NB4 (cell line): ENCODE measurements at regions not wholly inside any gene's neighbourhood (a gene's known extent, or its start where the extent isn't known, plus 50 kb on each side); places are given as distances from the start of the nearest gene placed in this dataset.

Source experiments
- DNase-seq: peaks from one replicate; pipeline ENCODE4 v3.0.0; 2010; ENCODE audit warnings: low read depth
- H3K4me3 ChIP-seq: one replicate; pipeline ENCODE4 v1.5.1; 2011; ENCODE audit warnings: mild to moderate bottlenecking, low read depth, low read length, moderate library complexity
- CTCF ChIP-seq: IDR thresholded peaks from one replicate; pipeline ENCODE4 v1.5.1; 2012; ENCODE audit warnings: low read depth, low read length
- MAX ChIP-seq: IDR thresholded peaks from 2 replicates; pipeline ENCODE4 v1.6.1; 2011; ENCODE audit warnings: low read depth, low read length
- MYC ChIP-seq: IDR thresholded peaks from 2 replicates; pipeline ENCODE4 v1.6.1; 2011; ENCODE audit warnings: low read depth, low read length
- POLR2A ChIP-seq: IDR thresholded peaks from 2 replicates; pipeline ENCODE4 v1.6.1; 2011; ENCODE audit warnings: mild to moderate bottlenecking; ENCODE audit not compliant: insufficient read length; ENCODE audit errors: extremely low read depth

GRCh38 chr4:104859601-104860237 lies 287.0 kb upstream of the TET2 start:
- no peak overlapping the region for H3K4me3 ChIP-seq
- no peak for DNase-seq
- TF ChIP-seq CTCF (no peak), POLR2A (no peak), MYC (no peak), MAX (no peak)

DNA sequence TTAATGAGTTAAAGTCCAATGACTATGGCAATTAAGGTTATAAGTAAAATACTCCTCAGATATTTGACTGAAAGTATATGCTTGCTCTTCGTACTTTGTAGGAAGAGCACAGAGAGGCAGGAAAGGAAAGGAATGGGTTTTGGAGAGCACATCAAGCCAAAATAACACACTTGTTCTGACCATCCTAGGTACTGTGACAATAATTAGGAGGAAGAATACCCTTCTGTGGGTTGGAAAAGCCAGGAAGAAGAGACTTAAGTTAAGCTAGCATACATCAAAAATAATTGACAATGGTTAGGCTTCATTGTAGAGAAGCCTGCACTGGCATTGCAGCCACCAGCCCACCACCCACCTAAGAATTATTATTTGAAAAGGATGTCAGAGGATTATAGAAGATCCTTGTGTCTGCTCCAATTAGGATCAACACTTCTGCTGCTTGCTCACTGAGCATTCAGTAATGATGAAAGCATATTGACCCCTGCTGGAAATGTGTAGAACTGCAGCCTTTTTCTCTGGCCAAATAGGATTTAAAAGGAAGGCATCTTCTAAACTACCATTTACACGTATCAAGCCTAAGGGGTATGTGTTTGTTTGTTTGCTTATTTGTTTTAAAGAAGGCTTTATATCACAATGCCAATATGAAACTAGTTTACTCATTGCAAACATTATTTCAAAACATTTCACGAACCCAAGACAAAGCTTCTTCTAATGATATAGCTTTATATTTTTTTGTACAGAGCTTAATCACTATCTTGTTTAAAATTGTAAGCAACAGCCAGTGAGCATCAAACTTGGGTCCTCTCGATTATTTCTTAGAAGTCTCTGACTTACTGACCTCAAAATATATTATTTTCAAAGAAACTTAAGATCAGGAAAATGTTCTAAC lies 286.2 kb upstream of the TET2 start:
- peak; percentile 73 for DNase-seq
- TF ChIP-seq CTCF (peak; percentile 83), MAX (no peak)
- no peak overlapping the region for H3K4me3 ChIP-seq

GRCh38 chr4:104866809-104867208 lies 279.9 kb upstream of the TET2 start:
- no peak overlapping the region for H3K4me3 ChIP-seq
- TF ChIP-seq CTCF (no peak), POLR2A (no peak), MAX (no peak)
- DNase-seq, result no peak

DNA sequence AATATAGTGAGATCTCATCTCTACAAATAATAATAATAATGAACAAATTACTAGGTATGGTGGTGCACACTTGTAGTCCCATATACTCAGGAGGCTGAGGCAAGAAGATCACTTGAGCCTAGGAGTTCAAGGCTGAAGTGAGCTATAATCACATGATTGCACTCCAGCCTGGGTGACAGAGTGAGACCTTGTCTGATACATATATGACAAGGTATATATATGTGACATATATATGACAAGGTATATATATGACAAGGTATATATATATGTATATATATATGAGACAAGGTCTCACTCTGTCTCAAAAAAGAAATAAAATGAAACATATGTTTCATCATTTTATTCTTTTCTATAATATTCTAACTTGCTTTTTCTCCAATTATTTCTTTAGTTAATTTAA lies 278.1 kb upstream of the TET2 start:
- no peak for DNase-seq
- H3K4me3 ChIP-seq, result no peak overlapping the region
- no peak for TF ChIP-seq POLR2A
- TF ChIP-seq MAX, result no peak
- TF ChIP-seq MYC, result no peak
- TF ChIP-seq CTCF, result no peak

DNA sequence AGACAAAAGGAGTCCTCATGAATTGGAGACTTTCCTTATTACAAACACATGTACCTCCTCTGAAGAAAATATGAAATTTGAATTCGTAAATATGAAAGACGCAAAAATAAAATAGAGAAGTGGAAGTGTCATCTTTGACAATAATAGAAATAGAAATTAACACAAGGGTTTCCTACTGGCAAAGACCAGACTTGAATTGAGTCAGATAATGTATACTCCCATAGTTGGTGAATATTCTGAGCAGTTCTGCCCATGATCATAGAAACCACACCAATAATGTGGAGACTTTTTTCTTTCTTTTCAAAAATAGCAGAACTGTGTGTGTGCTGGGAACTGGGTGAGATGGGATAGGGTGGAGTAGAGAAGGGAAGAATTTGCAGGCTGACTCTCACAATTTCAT lies 277.7 kb upstream of the TET2 start:
- no peak overlapping the region for H3K4me3 ChIP-seq
- DNase-seq, result no peak
- TF ChIP-seq POLR2A (no peak), CTCF (no peak), MAX (no peak), MYC (no peak)
